Smooth muscle cell (in vitro differentiated cells): ENCODE measurements at regions not wholly inside any gene's neighbourhood (a gene's known extent, or its start where the extent isn't known, plus 50 kb on each side); places are given as distances from the start of the nearest gene placed in this dataset.

ENCODE experiments used
- DNase-seq: peaks from one replicate; lab custom pipeline; 2025; ENCODE audit not compliant: unreplicated experiment; lab: John Stamatoyannopoulos, UW
- H2AFZ ChIP-seq: fragments of 200-600 bp; sonication (generic); 2 replicates; pipeline ENCODE4 v1.6.0; 2016; ENCODE audit warnings: antibody characterized with exemption, low read depth, mild to moderate bottlenecking
- H3F3A ChIP-seq: fragments of 200-600 bp; sonication (generic); 2 replicates; pipeline ENCODE4 v1.6.0; 2017; ENCODE audit warnings: antibody characterized with exemption, low read depth
- H3K27ac ChIP-seq: fragments of 200-600 bp; sonication (generic); 2 replicates; pipeline ENCODE4 v1.5.1; 2016; ENCODE audit warnings: low read depth, mild to moderate bottlenecking
- H3K27me3 ChIP-seq: fragments of 200-600 bp; sonication (generic); 2 replicates; pipeline ENCODE4 v1.6.1; 2016; ENCODE audit warnings: low read depth, mild to moderate bottlenecking
- H3K36me3 ChIP-seq: fragments of 200-600 bp; sonication (generic); 2 replicates; pipeline ENCODE4 v1.5.1; 2016; ENCODE audit warnings: low read depth
- H3K4me1 ChIP-seq: fragments of 200-600 bp; sonication (generic); 2 replicates; pipeline ENCODE4 v1.5.1; 2016; ENCODE audit warnings: low read depth
- H3K4me2 ChIP-seq: fragments of 200-600 bp; sonication (generic); 2 replicates; pipeline ENCODE4 v1.6.0; 2016; ENCODE audit warnings: mild to moderate bottlenecking
- H3K4me3 ChIP-seq: fragments of 200-600 bp; sonication (generic); 2 replicates; pipeline ENCODE4 v1.5.1; 2016; ENCODE audit warnings: mild to moderate bottlenecking
- H3K79me2 ChIP-seq: fragments of 200-600 bp; sonication (generic); 2 replicates; pipeline ENCODE4 v1.6.0; 2016; ENCODE audit warnings: low read depth, mild to moderate bottlenecking
- H3K9ac ChIP-seq: fragments of 200-600 bp; sonication (generic); 2 replicates; pipeline ENCODE4 v1.6.0; 2016; ENCODE audit warnings: low read depth
- H3K9me3 ChIP-seq: fragments of 200-600 bp; sonication (generic); replicated peaks from 2 replicates; pipeline ENCODE4 v1.5.1; 2016; ENCODE audit warnings: low read depth
- H4K20me1 ChIP-seq: fragments of 200-600 bp; sonication (generic); 2 replicates; pipeline ENCODE4 v1.6.0; 2016; ENCODE audit warnings: low read depth
- CTCF ChIP-seq: fragments of 200-600 bp; sonication (generic); IDR thresholded peaks from 2 replicates; pipeline ENCODE4 v1.5.1; 2017; ENCODE audit warnings: borderline replicate concordance, mild to moderate bottlenecking, antibody characterized with exemption; ENCODE audit not compliant: insufficient read depth, poor library complexity, severe bottlenecking
- WGBS: methylation state at CpG from one replicate; pipeline ENCODE4 v1.1.7; 2016; ENCODE audit warnings: low lambda C conversion rate; 5-methylcytosine and 5-hydroxymethylcytosine counted together

- no peaks in the 10 kb centered on the region for H3K27me3 ChIP-seq
- no peak overlapping the region for H3K4me3 ChIP-seq
- H3K9me3 ChIP-seq = no peaks in the 10 kb centered on the region
- no peaks in the 10 kb centered on the region for H3K4me1 ChIP-seq
- no peak for TF ChIP-seq CTCF
- DNase-seq = no peak
- WGBS = 91% methylated on average over 6 of the region's 6 CpGs
- H3K79me2 ChIP-seq = no peaks in the 10 kb centered on the region
- H3K9ac ChIP-seq = no peak overlapping the region
- H3K36me3 ChIP-seq = no peaks in the 10 kb centered on the region
- H4K20me1 ChIP-seq = no peaks in the 10 kb centered on the region
- no peak overlapping the region for H2AFZ ChIP-seq
- H3K27ac ChIP-seq = no peak overlapping the region
- no peaks in the 10 kb centered on the region for H3F3A ChIP-seq
- H3K4me2 ChIP-seq = no peak overlapping the region
Observed at GRCh38 chr1:53394306-53394705, 64.9 kb upstream of the DMRTB1 start.

GRCh38 chr1:53395671-53396215 lies 63.5 kb upstream of the DMRTB1 start:
- Histone ChIP-seq H3K4me3 (no peak overlapping the region), H3K9ac (no peak overlapping the region)
- 78% methylated on average over 10 of the region's 10 CpGs for WGBS

GRCh38 chr1:53396573-53397268 lies 62.5 kb upstream of the DMRTB1 start:
- Histone ChIP-seq H3K27me3 (no peaks in the 10 kb centered on the region), H3F3A (no peaks in the 10 kb centered on the region), H3K4me1 (no peaks in the 10 kb centered on the region), H3K9me3 (no peaks in the 10 kb centered on the region), H3K4me2 (no peak overlapping the region), H4K20me1 (no peaks in the 10 kb centered on the region), H3K9ac (no peak overlapping the region), H2AFZ (no peak overlapping the region), H3K36me3 (no peaks in the 10 kb centered on the region), H3K79me2 (no peaks in the 10 kb centered on the region), H3K4me3 (no peak overlapping the region), H3K27ac (no peak overlapping the region)
- 90% methylated on average over 8 of the region's 8 CpGs for WGBS
- no peak for TF ChIP-seq CTCF
- DNase-seq = no peak

More at GRCh38 chr1:53395671-53396215, 63.5 kb upstream of the DMRTB1 start:
- Histone ChIP-seq H3K27me3 (no peaks in the 10 kb centered on the region), H3K9me3 (no peaks in the 10 kb centered on the region), H3K4me2 (no peak overlapping the region), H2AFZ (no peak overlapping the region), H3K27ac (no peak overlapping the region), H3F3A (no peaks in the 10 kb centered on the region), H4K20me1 (no peaks in the 10 kb centered on the region), H3K4me1 (no peaks in the 10 kb centered on the region), H3K36me3 (no peaks in the 10 kb centered on the region), H3K79me2 (no peaks in the 10 kb centered on the region)
- no peak for DNase-seq
- TF ChIP-seq CTCF = no peak

GRCh38 chr1:53398091-53398490 lies 61.1 kb upstream of the DMRTB1 start:
- Histone ChIP-seq H3K27ac (no peak overlapping the region), H3K27me3 (no peaks in the 10 kb centered on the region), H3K4me2 (no peak overlapping the region), H4K20me1 (no peaks in the 10 kb centered on the region), H3K79me2 (no peaks in the 10 kb centered on the region), H2AFZ (no peak overlapping the region), H3K9ac (no peak overlapping the region), H3F3A (no peaks in the 10 kb centered on the region), H3K4me3 (no peak overlapping the region), H3K4me1 (no peaks in the 10 kb centered on the region), H3K36me3 (no peaks in the 10 kb centered on the region), H3K9me3 (no peaks in the 10 kb centered on the region)
- 54% methylated on average over 4 of the region's 4 CpGs for WGBS
- TF ChIP-seq CTCF = no peak
- DNase-seq = no peak
